ENCODE measurements at regions not wholly inside any gene's neighbourhood (a gene's known extent, or its start where the extent isn't known, plus 50 kb on each side); places are given as distances from the start of the nearest gene placed in this dataset.

DNA sequence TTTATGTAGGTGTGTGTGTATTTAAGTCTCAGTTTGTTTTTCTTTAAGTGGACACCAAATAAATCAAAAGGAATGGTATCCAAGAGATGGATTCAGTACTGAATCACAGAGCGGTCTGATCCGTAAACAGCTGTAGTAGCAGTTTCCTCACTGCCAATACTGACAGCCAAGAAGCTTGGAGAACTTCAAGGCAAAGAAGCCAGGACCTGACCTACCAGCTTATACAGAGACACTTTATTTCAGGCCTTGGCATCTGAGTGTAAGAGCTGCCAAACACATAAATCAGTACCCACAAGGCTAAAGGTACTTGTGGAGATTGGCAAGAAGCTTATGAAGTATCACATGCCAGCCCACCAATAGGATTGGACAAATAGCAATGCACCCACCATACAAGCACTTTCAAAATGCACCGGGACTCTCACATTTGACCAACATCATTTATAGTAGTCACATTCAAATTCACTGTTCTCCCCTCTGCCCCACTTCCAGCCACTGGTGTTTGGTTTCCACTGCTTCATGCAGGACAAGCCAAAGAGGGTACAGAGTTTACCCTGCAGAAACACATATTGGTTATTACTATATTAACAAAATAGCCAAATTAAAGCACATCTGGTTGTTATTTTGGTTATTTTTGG is 357.9 kb downstream of the KLF12 start:
- Histone ChIP-seq H3K9me3 (no peaks in the 10 kb centered on the region), H3K27ac (no peak overlapping the region), H3K27me3 (no peaks in the 10 kb centered on the region), H3K4me1 (no peaks in the 10 kb centered on the region), H3K9ac (ENCODE audit: low read depth in 2 of 2, low read length in 2 of 2) (no peak overlapping the region), H3K36me3 (no peaks in the 10 kb centered on the region), H3K4me3 (no peak overlapping the region)
- DNase-seq, result no peak
- TF ChIP-seq, protein P1, sequence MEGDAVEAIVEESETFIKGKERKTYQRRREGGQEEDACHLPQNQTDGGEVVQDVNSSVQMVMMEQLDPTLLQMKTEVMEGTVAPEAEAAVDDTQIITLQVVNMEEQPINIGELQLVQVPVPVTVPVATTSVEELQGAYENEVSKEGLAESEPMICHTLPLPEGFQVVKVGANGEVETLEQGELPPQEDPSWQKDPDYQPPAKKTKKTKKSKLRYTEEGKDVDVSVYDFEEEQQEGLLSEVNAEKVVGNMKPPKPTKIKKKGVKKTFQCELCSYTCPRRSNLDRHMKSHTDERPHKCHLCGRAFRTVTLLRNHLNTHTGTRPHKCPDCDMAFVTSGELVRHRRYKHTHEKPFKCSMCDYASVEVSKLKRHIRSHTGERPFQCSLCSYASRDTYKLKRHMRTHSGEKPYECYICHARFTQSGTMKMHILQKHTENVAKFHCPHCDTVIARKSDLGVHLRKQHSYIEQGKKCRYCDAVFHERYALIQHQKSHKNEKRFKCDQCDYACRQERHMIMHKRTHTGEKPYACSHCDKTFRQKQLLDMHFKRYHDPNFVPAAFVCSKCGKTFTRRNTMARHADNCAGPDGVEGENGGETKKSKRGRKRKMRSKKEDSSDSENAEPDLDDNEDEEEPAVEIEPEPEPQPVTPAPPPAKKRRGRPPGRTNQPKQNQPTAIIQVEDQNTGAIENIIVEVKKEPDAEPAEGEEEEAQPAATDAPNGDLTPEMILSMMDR (IDR thresholded peaks at IDR 0.05), result no peak
- intact Hi-C loops (cut with DNase I), result no loop called here

DNA sequence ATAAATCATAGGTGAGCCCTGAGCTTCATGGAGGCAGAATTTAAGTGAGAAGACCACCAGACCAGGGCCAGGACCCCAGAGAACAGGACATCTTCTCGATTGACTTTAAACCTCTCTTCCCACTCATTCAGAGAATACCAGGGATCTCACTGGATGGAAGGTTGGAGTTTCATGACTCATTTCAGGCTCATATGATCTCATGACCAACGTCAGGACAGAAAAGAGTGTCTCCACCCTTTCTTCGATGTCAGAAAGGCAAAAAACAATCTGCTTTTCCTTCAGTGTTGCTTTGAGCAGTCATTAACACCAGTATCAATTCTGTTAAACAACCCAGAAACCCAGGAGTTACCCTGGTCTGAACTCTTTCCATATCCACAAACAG is 361.0 kb downstream of the KLF12 start:
- H3K9me3 ChIP-seq, result no peaks in the 10 kb centered on the region
- H3K27ac ChIP-seq, result no peak overlapping the region
- DNase-seq, result no peak
- no peak overlapping the region for H3K9ac ChIP-seq (ENCODE audit: low read depth in 2 of 2, low read length in 2 of 2)
- no peaks in the 10 kb centered on the region for H3K27me3 ChIP-seq
- H3K36me3 ChIP-seq, result no peaks in the 10 kb centered on the region
- H3K4me3 ChIP-seq, result no peak overlapping the region
- intact Hi-C loops (cut with DNase I), result no loop called here
- TF ChIP-seq, protein P1 (IDR thresholded peaks at IDR 0.05), result no peak
- H3K4me1 ChIP-seq, result no peaks in the 10 kb centered on the region

DNA sequence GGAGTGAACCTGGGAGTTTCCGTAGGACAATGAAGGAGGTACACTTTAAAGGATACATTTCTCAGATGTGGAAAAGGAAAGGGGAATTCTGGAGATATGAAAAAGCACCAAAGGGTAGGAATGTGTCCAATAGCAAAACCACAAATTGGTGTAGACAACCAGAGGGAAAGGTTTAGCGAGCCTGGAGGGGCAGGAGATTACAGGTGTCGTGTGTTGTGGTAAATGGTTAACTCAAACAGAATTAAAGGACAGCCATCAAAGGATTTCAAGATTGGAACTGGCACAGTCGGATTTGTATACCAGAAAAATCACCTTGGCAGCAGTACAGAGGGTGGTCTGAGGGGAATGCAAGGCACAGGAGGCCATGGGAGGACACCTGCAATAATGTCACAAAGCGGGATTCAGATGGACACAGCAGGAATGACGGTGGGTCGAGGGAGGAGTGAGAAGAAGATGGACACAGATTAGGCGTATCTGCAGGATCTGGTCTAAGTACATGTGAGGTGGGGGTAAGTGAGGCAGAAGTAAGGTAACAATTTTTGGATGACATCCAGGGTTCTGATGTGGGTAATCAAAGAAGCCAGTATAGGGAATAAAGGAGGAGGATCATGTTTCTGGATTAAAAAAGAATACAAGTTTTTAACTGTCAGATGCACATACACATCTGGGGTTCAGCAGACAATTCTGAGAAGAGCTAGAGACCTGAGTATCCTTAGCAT is 361.6 kb downstream of the KLF12 start:
- TF ChIP-seq, protein P1 (IDR thresholded peaks at IDR 0.05), result no peak
- no peak for DNase-seq
- Histone ChIP-seq H3K27me3 (no peaks in the 10 kb centered on the region), H3K27ac (no peak overlapping the region), H3K4me1 (no peaks in the 10 kb centered on the region), H3K36me3 (no peaks in the 10 kb centered on the region), H3K4me3 (no peak overlapping the region), H3K9me3 (no peaks in the 10 kb centered on the region), H3K9ac (ENCODE audit: low read depth in 2 of 2, low read length in 2 of 2) (no peak overlapping the region)
- intact Hi-C loops (cut with DNase I), result no loop called here

DNA sequence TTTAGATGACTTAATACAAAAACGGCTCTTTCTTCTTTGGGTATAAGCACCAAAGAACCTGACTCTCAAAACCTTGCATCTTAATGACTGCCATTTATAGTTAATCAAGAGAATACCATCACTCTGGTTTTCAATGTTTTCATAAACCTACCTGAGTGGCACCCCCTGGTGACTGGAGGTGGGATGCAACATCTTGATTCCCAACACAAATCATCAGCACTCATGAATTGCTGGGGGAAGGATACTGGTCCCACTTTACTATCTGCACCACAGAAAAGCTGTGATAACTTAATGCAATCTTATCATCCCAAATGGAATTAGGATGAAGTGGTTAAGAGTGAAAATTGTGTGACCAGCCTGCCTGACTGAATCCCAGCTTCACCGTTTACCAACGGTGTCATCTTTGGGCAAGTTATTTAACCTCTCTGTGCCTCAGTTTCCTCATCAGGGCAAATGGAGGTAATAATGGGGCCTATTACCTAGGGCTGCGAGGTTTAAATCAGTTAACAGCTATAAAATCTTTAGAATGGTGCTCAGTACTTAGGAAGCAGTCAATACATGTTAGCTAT is 366.4 kb downstream of the KLF12 start:
- DNase-seq, result peak; percentile 44
- no peaks in the 10 kb centered on the region for H3K9me3 ChIP-seq
- H3K4me1 ChIP-seq, result peaks cover 4% of the 10 kb centered on the region
- no peaks in the 10 kb centered on the region for H3K27me3 ChIP-seq
- H3K27ac ChIP-seq, result peak overlapping the region; percentile 27
- intact Hi-C loops (cut with DNase I), result loop anchor here (10.0 kb wide), 1 partner anchor 367 kb away; the partner anchor contains the start of gene KLF12
- TF ChIP-seq, protein P1 (IDR thresholded peaks at IDR 0.05), result no peak
- H3K36me3 ChIP-seq, result no peaks in the 10 kb centered on the region
- H3K9ac ChIP-seq (ENCODE audit: low read depth in 2 of 2, low read length in 2 of 2), result no peak overlapping the region
- H3K4me3 ChIP-seq, result no peak overlapping the region

DNA sequence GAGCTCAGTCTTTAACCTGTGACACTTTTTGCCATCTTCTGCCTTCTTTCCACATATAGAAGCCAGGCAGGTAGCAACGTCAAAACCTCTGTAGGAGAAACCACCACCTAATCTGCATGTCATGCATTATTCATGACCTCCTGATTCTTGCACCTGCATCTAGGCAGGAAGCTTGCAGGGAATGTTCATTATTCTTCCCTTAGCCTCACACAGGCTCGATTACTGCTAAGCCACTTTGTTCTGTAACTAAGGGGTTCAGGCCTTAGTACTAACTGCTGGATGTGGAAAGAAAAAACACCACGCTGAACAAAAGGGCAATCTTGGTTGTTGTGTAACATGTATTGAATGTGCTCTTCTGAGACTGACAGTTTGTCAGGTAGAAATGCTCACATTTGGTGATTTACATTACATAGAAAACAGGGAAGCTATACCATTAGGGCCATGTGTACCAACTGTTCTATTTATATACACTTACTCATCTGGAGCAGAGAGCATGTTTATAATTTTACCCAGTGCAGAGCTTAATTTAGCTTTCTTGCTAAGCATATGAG is 366.9 kb downstream of the KLF12 start:
- Histone ChIP-seq H3K27ac (peak overlapping the region; percentile 27), H3K9me3 (no peaks in the 10 kb centered on the region), H3K9ac (ENCODE audit: low read depth in 2 of 2, low read length in 2 of 2) (no peak overlapping the region), H3K27me3 (no peaks in the 10 kb centered on the region), H3K4me1 (peaks cover 4% of the 10 kb centered on the region), H3K36me3 (no peaks in the 10 kb centered on the region), H3K4me3 (no peak overlapping the region)
- intact Hi-C loops (cut with DNase I), result loop anchor here (10.0 kb wide), 1 partner anchor 368 kb away; the partner anchor contains the start of gene KLF12
- TF ChIP-seq, protein P1 (IDR thresholded peaks at IDR 0.05), result no peak
- no peak for DNase-seq

Data from colonic mucosa (tissue), 4 donors.